H7 (cell line): ENCODE measurements at regions not wholly inside any gene's neighbourhood (a gene's known extent, or its start where the extent isn't known, plus 50 kb on each side); places are given as distances from the start of the nearest gene placed in this dataset.
"Not testable (repeated sequence)": the region's sequence is repeated elsewhere in the genome, so short reads cannot be mapped to it uniquely, and the experiment has no call there.

ENCODE experiments used
- DNase-seq: peaks from one replicate; pipeline ENCODE4 v3.0.0; 2012
- H3K27me3 ChIP-seq: 2 replicates; pipeline ENCODE4 v1.6.0; 2011; ENCODE audit warnings: mild to moderate bottlenecking, low read length; ENCODE audit not compliant: control insufficient read depth, insufficient read depth
- H3K36me3 ChIP-seq: replicated peaks from 2 replicates; pipeline ENCODE4 v1.5.1; 2011; ENCODE audit warnings: low read length; ENCODE audit not compliant: control insufficient read depth, insufficient read depth
- H3K4me3 ChIP-seq: 2 replicates; pipeline ENCODE4 v1.5.1; 2011; ENCODE audit warnings: low read depth, mild to moderate bottlenecking, control low read depth, low read length, moderate library complexity; ENCODE audit not compliant: insufficient read depth

GRCh38 chr3:177689869-177690268 lies 492.6 kb upstream of the TBL1XR1 start:
- H3K4me3 ChIP-seq = no peak overlapping the region
- H3K36me3 ChIP-seq = no peaks in the 10 kb centered on the region
- no peak for DNase-seq
- no peaks in the 10 kb centered on the region for H3K27me3 ChIP-seq

GRCh38 chr3:177690306-177690705 lies 493.0 kb upstream of the TBL1XR1 start:
- DNase-seq = no peak

DNA sequence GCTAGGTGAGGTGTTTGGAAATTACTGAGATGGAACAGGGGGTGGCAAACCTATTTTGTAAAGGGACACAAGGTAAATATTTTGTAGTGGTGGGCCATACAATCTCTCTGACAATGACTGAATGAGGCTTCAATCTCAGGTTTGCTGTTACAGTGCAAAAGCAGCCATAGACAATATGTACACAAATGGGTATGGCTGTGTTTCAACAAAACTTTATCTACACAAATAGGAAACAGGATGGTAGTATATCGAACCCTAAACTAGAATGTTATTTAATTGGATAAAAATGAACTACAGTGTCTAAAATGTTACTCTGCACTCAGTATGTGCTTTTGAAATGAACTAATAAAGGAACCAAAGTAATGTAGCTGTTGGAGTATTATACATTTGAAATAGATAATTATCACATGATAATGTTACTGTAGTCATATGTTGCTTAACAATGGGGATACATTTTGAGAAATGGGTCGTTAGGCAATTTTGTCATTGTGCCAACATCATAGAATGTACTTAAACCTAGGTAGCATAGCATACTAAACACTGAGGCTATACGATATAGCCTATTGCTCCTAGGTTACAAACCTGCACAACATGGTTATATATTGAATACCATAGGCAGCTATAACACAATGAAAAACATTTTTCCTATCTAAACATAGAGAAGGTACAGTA lies 495.2 kb upstream of the TBL1XR1 start:
- DNase-seq = no peak
- Histone ChIP-seq H3K36me3 (no peaks in the 10 kb centered on the region), H3K27me3 (no peaks in the 10 kb centered on the region)

More at GRCh38 chr3:177690306-177690705, 493.0 kb upstream of the TBL1XR1 start:
- H3K27me3 ChIP-seq = no peaks in the 10 kb centered on the region
- no peaks in the 10 kb centered on the region for H3K36me3 ChIP-seq
- H3K4me3 ChIP-seq = no peak overlapping the region

GRCh38 chr3:177693616-177694264 lies 496.5 kb upstream of the TBL1XR1 start:
- Histone ChIP-seq H3K36me3 (no peaks in the 10 kb centered on the region), H3K27me3 (no peaks in the 10 kb centered on the region), H3K4me3 (no peak overlapping the region)
- no peak for DNase-seq

More for the DNA sequence above, 495.2 kb upstream of the TBL1XR1 start:
- no peak overlapping the region for H3K4me3 ChIP-seq

DNA sequence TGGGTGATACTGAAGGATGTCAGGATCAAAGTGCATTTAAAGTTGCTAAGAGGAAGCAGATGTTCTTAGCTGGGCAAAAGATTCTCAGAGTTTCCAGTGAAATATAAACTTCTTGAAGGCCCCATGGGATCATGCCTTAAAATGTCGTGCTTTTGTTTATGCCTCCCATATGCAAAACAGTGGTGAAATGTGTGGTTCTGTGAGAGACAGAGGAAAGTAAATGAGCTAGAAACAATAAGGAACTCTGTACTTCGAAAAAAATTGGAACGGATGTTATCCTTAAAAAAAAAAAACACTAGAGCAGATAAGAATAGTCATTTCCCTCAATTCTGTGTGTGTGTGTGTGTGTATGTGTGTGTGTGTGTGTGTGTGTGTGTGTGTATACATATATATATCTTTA lies 497.0 kb upstream of the TBL1XR1 start:
- no peak for DNase-seq
- no peak overlapping the region for H3K4me3 ChIP-seq
- no peaks in the 10 kb centered on the region for H3K27me3 ChIP-seq
- no peaks in the 10 kb centered on the region for H3K36me3 ChIP-seq

DNA sequence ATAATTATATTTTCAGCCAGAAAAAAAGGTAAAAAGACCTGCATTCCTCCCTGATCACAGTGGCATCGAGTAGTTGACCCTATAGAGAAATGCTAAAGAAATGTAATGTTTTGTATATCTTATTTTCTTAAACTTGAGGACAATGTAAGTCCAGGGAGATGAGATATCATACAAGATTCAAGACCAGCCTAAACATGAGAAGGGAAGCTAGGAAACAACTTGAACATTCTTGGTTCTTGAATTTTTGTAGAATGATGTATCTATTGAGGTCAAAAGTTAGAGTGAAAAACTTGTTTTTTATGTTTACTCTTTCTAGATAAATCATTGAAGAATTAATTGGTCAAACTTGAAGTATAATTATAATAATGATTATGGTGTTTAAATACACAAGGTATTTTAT lies 497.7 kb upstream of the TBL1XR1 start:
- no peak for DNase-seq
- Histone ChIP-seq H3K4me3 (no peak overlapping the region), H3K27me3 (no peaks in the 10 kb centered on the region), H3K36me3 (no peaks in the 10 kb centered on the region)

GRCh38 chr3:177700117-177700516 lies 502.8 kb upstream of the TBL1XR1 start:
- DNase-seq = no peak
- no peaks in the 10 kb centered on the region for H3K27me3 ChIP-seq
- no peak overlapping the region for H3K4me3 ChIP-seq
- H3K36me3 ChIP-seq = no peaks in the 10 kb centered on the region

GRCh38 chr3:177703788-177704187 lies 506.5 kb upstream of the TBL1XR1 start:
- Histone ChIP-seq H3K27me3 (no peaks in the 10 kb centered on the region), H3K36me3 (no peaks in the 10 kb centered on the region), H3K4me3 (no peak overlapping the region)
- no peak for DNase-seq

- no peak for DNase-seq
- no peaks in the 10 kb centered on the region for H3K27me3 ChIP-seq
- no peak overlapping the region for H3K4me3 ChIP-seq
- H3K36me3 ChIP-seq = no peaks in the 10 kb centered on the region
These were observed 508.9 kb upstream of the TBL1XR1 start for GRCh38 chr3:177705976-177706823.

- DNase-seq, H3K27me3 ChIP-seq, H3K36me3 ChIP-seq, H3K4me3 ChIP-seq: not testable (repeated sequence)
These were observed 512.2 kb upstream of the TBL1XR1 start for GRCh38 chr3:177709470-177709869.

- Histone ChIP-seq H3K36me3 (no peaks in the 10 kb centered on the region), H3K27me3 (no peaks in the 10 kb centered on the region), H3K4me3 (no peak overlapping the region)
- no peak for DNase-seq
These were observed 513.2 kb upstream of the TBL1XR1 start for GRCh38 chr3:177710506-177710905.

GRCh38 chr3:177711637-177712036 lies 514.4 kb upstream of the TBL1XR1 start:
- H3K36me3 ChIP-seq = no peaks in the 10 kb centered on the region
- H3K4me3 ChIP-seq = no peak overlapping the region
- no peak for DNase-seq
- no peaks in the 10 kb centered on the region for H3K27me3 ChIP-seq

- peak; percentile 16 for DNase-seq
- no peak overlapping the region for H3K4me3 ChIP-seq
- no peaks in the 10 kb centered on the region for H3K36me3 ChIP-seq
- no peaks in the 10 kb centered on the region for H3K27me3 ChIP-seq
These were observed 516.9 kb upstream of the TBL1XR1 start for GRCh38 chr3:177713928-177714900.

- no peak overlapping the region for H3K4me3 ChIP-seq
- no peak for DNase-seq
- H3K27me3 ChIP-seq = no peaks in the 10 kb centered on the region
- no peaks in the 10 kb centered on the region for H3K36me3 ChIP-seq
These were observed 517.7 kb upstream of the TBL1XR1 start for GRCh38 chr3:177714945-177715344.
